ENCODE measurements at regions not wholly inside any gene's neighbourhood (a gene's known extent, or its start where the extent isn't known, plus 50 kb on each side); places are given as distances from the start of the nearest gene placed in this dataset.

- H3K27ac Mint-ChIP-seq (ENCODE audit: unreplicated experiment), result no peak overlapping the region
- no peak for DNase-seq
- H3K4me3 Mint-ChIP-seq (ENCODE audit: low read depth, unreplicated experiment), result no peak overlapping the region
- no TSS peak for BruUV-seq (replicated peaks)
- no peak for TF ChIP-seq CTCF (IDR thresholded peaks at IDR 0.05; ENCODE audit: unreplicated experiment)
- no peaks in the 10 kb centered on the region for H3K27me3 Mint-ChIP-seq (ENCODE audit: unreplicated experiment)
- H3K4me1 Mint-ChIP-seq (ENCODE audit: low read depth, unreplicated experiment), result peaks cover 13% of the 10 kb centered on the region
- no peaks in the 10 kb centered on the region for H3K36me3 Mint-ChIP-seq (ENCODE audit: insufficient read depth, unreplicated experiment)
- intact Hi-C loops (cut with micrococcal nuclease; ENCODE audit: unreplicated experiment), result no loop called here
- no peaks in the 10 kb centered on the region for H3K9me3 Mint-ChIP-seq (ENCODE audit: low read depth, unreplicated experiment)
- CTCF ChIA-PET, result no interaction called here
Observed at GRCh38 chrX:115367455-115367854, 77.9 kb downstream of the LUZP4 start.

GRCh38 chrX:115367951-115368350 is 78.4 kb downstream of the LUZP4 start:
- peaks cover 17% of the 10 kb centered on the region for H3K4me1 Mint-ChIP-seq (ENCODE audit: low read depth, unreplicated experiment)
- BruUV-seq (replicated peaks), result no TSS peak
- H3K9me3 Mint-ChIP-seq (ENCODE audit: low read depth, unreplicated experiment), result no peaks in the 10 kb centered on the region
- no peak for TF ChIP-seq CTCF (IDR thresholded peaks at IDR 0.05; ENCODE audit: unreplicated experiment)
- intact Hi-C loops (cut with micrococcal nuclease; ENCODE audit: unreplicated experiment), result no loop called here
- no peak overlapping the region for H3K4me3 Mint-ChIP-seq (ENCODE audit: low read depth, unreplicated experiment)
- no peaks in the 10 kb centered on the region for H3K36me3 Mint-ChIP-seq (ENCODE audit: insufficient read depth, unreplicated experiment)
- CTCF ChIA-PET, result no interaction called here
- DNase-seq, result no peak
- H3K27ac Mint-ChIP-seq (ENCODE audit: unreplicated experiment), result no peak overlapping the region
- no peaks in the 10 kb centered on the region for H3K27me3 Mint-ChIP-seq (ENCODE audit: unreplicated experiment)

- no peak for TF ChIP-seq CTCF (IDR thresholded peaks at IDR 0.05; ENCODE audit: unreplicated experiment)
- Mint-ChIP-seq H3K4me1 (ENCODE audit: low read depth, unreplicated experiment) (peaks cover 17% of the 10 kb centered on the region), H3K27ac (ENCODE audit: unreplicated experiment) (no peak overlapping the region), H3K27me3 (ENCODE audit: unreplicated experiment) (no peaks in the 10 kb centered on the region), H3K9me3 (ENCODE audit: low read depth, unreplicated experiment) (no peaks in the 10 kb centered on the region), H3K4me3 (ENCODE audit: low read depth, unreplicated experiment) (no peak overlapping the region), H3K36me3 (ENCODE audit: insufficient read depth, unreplicated experiment) (no peaks in the 10 kb centered on the region)
- BruUV-seq (replicated peaks), result no TSS peak
- CTCF ChIA-PET, result no interaction called here
- intact Hi-C loops (cut with micrococcal nuclease; ENCODE audit: unreplicated experiment), result no loop called here
- DNase-seq, result no peak
Observed at GRCh38 chrX:115368876-115369275, 79.4 kb downstream of the LUZP4 start.

GRCh38 chrX:115372152-115372551 is 82.6 kb downstream of the LUZP4 start:
- no peak overlapping the region for H3K4me3 Mint-ChIP-seq (ENCODE audit: low read depth, unreplicated experiment)
- CTCF ChIA-PET, result interaction anchor here (0.6 to 0.9 kb wide), 2 partner anchors 147 to 187 kb away, joined by 4 read pairs; no protein-coding TSS in a partner anchor

More at GRCh38 chrX:115372152-115372551, 82.6 kb downstream of the LUZP4 start:
- no peaks in the 10 kb centered on the region for H3K27me3 Mint-ChIP-seq (ENCODE audit: unreplicated experiment)
- no peaks in the 10 kb centered on the region for H3K9me3 Mint-ChIP-seq (ENCODE audit: low read depth, unreplicated experiment)
- intact Hi-C loops (cut with micrococcal nuclease; ENCODE audit: unreplicated experiment), result no loop called here
- BruUV-seq (replicated peaks), result no TSS peak
- H3K4me1 Mint-ChIP-seq (ENCODE audit: low read depth, unreplicated experiment), result peaks cover 11% of the 10 kb centered on the region
- H3K27ac Mint-ChIP-seq (ENCODE audit: unreplicated experiment), result no peak overlapping the region
- no peak for DNase-seq
- no peaks in the 10 kb centered on the region for H3K36me3 Mint-ChIP-seq (ENCODE audit: insufficient read depth, unreplicated experiment)
- no peak for TF ChIP-seq CTCF (IDR thresholded peaks at IDR 0.05; ENCODE audit: unreplicated experiment)
